Keratinocyte (primary cell): ENCODE measurements at regions not wholly inside any gene's neighbourhood (a gene's known extent, or its start where the extent isn't known, plus 50 kb on each side); places are given as distances from the start of the nearest gene placed in this dataset.

Source experiments
- CTCF ChIP-seq, 3 experiments: IDR thresholded peaks in 1 of 3; conservative IDR thresholded peaks in 1 of 3; optimal IDR thresholded peaks in 1 of 3; 2 replicates in 2 of 3; 3 replicates in 1 of 3; pipeline versions ENCODE3 to v1.5.1; 2011; ENCODE audit warnings: low read length in 3 of 3, mild to moderate bottlenecking in 3 of 3, moderate library complexity in 2 of 3, control low read depth in 1 of 3, inconsistent platforms in 1 of 3; ENCODE audit not compliant: insufficient read depth in 2 of 3; ENCODE audit errors: extremely low read depth in 1 of 3
- EZH2 ChIP-seq: IDR thresholded peaks from one replicate; pipeline ENCODE4 v1.6.1; 2012; ENCODE audit warnings: inconsistent platforms, mild to moderate bottlenecking, low read length, moderate library complexity

- TF ChIP-seq CTCF (optimal IDR thresholded peaks at IDR 0.05 in 1 of 3, IDR thresholded peaks at IDR 0.05 in 1 of 3, conservative IDR thresholded peaks at IDR 0.05 in 1 of 3; ENCODE audit: extremely low read depth in 1 of 3, insufficient read depth in 2 of 3, low read length in 3 of 3) (no peak), EZH2 (no peak)
Observed at GRCh38 chr19:29083863-29084262, 129.1 kb downstream of the UQCRFS1 start.
